HepG2 (cell line): ENCODE measurements at regions not wholly inside any gene's neighbourhood (a gene's known extent, or its start where the extent isn't known, plus 50 kb on each side); places are given as distances from the start of the nearest gene placed in this dataset.

Experiments used
- ATAC-seq: fragments of 200-7000 bp; cut with Tn5 transposase; 3 replicates; pipeline ENCODE4 v1.9.1; 2020; ENCODE audit warnings: mild to moderate bottlenecking, moderate library complexity
- BruUV-seq: library from RNA; stranded (reverse); fragments of 400-500 nt; replicated peaks from 2 replicates; lab custom pipeline; 2021; lab: Mats Ljungman, UMichigan
- CTCF ChIA-PET: fragments of 300-600 bp; formaldehyde crosslinking; extraction: SDS; loops from one replicate; lab custom pipeline; 2021; ENCODE audit warnings: low total read pairs, inconsistent platforms, low intra/inter-chr PET ratio; lab: Yijun Ruan, JAX
- POLR2A ChIA-PET: fragments of 350-600 bp; sonication (Branson Sonifier 250); formaldehyde crosslinking; loops from one replicate; lab custom pipeline; 2020; ENCODE audit warnings: antibody characterized with exemption, inconsistent platforms; lab: Yijun Ruan, JAX
- DNase-seq: peaks from one replicate; pipeline ENCODE4 v3.0.0-alpha.2; 2015; ENCODE audit warnings: low spot score
- FAIRE-seq: peaks from 3 replicates; lab custom pipeline; 2011; peaks lifted over from hg19 to GRCh38; lab: Jason Lieb, UNC
- H2AFZ ChIP-seq: one replicate; pipeline ENCODE4 v1.6.1; 2011; ENCODE audit warnings: low read length, inconsistent platforms
- H3K27ac ChIP-seq: fragments of 300-600 bp; 3 replicates; pipeline ENCODE4 v1.8.0; 2011; ENCODE audit warnings: mixed run types, mild to moderate bottlenecking, mixed read lengths, low read length, inconsistent platforms; ENCODE audit not compliant: insufficient read depth; ENCODE audit errors: extremely low read length
- H3K27me3 ChIP-seq, 2 experiments: fragments of 200-600 bp in 1 of 2; 2 replicates in 1 of 2; 3 replicates in 1 of 2; pipeline versions ENCODE4 v1.6.0 to v1.8.0; 2011; ENCODE audit warnings: low read length in 2 of 2, mild to moderate bottlenecking in 2 of 2, moderate library complexity in 2 of 2, inconsistent platforms in 1 of 2; ENCODE audit not compliant: insufficient read depth in 2 of 2, control insufficient read depth in 1 of 2
- H3K36me3 ChIP-seq, 2 experiments: fragments of 200-600 bp in 1 of 2; replicated peaks in 1 of 2; 2 replicates in 1 of 2; 3 replicates in 1 of 2; pipeline versions ENCODE4 v1.5.1 to v1.8.0; 2011; ENCODE audit warnings: low read length in 2 of 2, inconsistent platforms in 1 of 2; ENCODE audit not compliant: insufficient read depth in 2 of 2, control insufficient read depth in 1 of 2
- H3K4me1 ChIP-seq: 2 replicates; pipeline ENCODE4 v1.5.1; 2012; ENCODE audit warnings: low read length, inconsistent platforms; ENCODE audit not compliant: insufficient read depth
- H3K4me2 ChIP-seq: 2 replicates; pipeline ENCODE4 v1.6.0; 2011; ENCODE audit warnings: low read depth, low read length, inconsistent platforms
- H3K4me3 ChIP-seq, 3 experiments: fragments of 200-600 bp in 1 of 3; sonication (generic), shearing (Covaris generic) in 1 of 3; replicated peaks in 1 of 3; 2 replicates each; pipeline ENCODE4 v1.5.1; 2011 to 2016; ENCODE audit warnings: low read length in 3 of 3, inconsistent platforms in 2 of 3, low read depth in 2 of 3, mild to moderate bottlenecking in 2 of 3, control low read depth in 1 of 3, mixed read lengths in 1 of 3; ENCODE audit not compliant: insufficient read depth in 1 of 3
- H3K79me2 ChIP-seq: one replicate; pipeline ENCODE4 v1.6.1; 2011; ENCODE audit warnings: low read length, inconsistent platforms; ENCODE audit not compliant: insufficient read depth
- H3K9ac ChIP-seq: 2 replicates; pipeline ENCODE4 v1.6.0; 2011; ENCODE audit warnings: mild to moderate bottlenecking, low read depth, low read length, inconsistent platforms; ENCODE audit not compliant: insufficient read depth
- H3K9me3 ChIP-seq: 2 replicates; pipeline ENCODE4 v1.5.1; 2012; ENCODE audit warnings: mild to moderate bottlenecking, low read length
- H4K20me1 ChIP-seq: 2 replicates; pipeline ENCODE4 v1.6.0; 2011; ENCODE audit warnings: inconsistent platforms, mild to moderate bottlenecking, low read length, moderate library complexity; ENCODE audit not compliant: insufficient read depth
- HHEX ChIP-seq: IDR thresholded peaks from 2 replicates; pipeline ENCODE4 v1.6.1; 2016; ENCODE audit warnings: control low read depth
- MED8 ChIP-seq: sonication (generic); formaldehyde crosslinking; IDR thresholded peaks from 2 replicates; pipeline ENCODE4 v1.8.1; 2023; ENCODE audit warnings: mild to moderate bottlenecking, missing genetic modification reagents; ENCODE audit not compliant: insufficient replicate concordance
- ZFAT ChIP-seq: sonication (generic); formaldehyde crosslinking; conservative IDR thresholded peaks from 2 replicates; pipeline ENCODE4 v1.8.1; 2023; ENCODE audit warnings: missing genetic modification reagents, inconsistent platforms
- ZNF101 ChIP-seq: sonication (generic); formaldehyde crosslinking; IDR thresholded peaks from 2 replicates; pipeline ENCODE4 v1.4.0; 2020; ENCODE audit warnings: mild to moderate bottlenecking, low read depth, missing genetic modification reagents, borderline replicate concordance
- ZNF75D ChIP-seq: sonication (generic); formaldehyde crosslinking; IDR thresholded peaks from 2 replicates; pipeline ENCODE4 v1.8.1; 2023; ENCODE audit warnings: missing genetic modification reagents, mild to moderate bottlenecking, borderline replicate concordance
- WGBS: methylation state at CpG from one replicate; pipeline ENCODE4 v1.1.6; 2017; ENCODE audit warnings: low lambda C conversion rate; 5-methylcytosine and 5-hydroxymethylcytosine counted together
- in situ Hi-C: cut with HindIII; loops from 2 replicates; pipeline ENCODE4 v1.10.0; 2017; ENCODE audit warnings: low pct_unique_long_range_greater_than_20kb; ENCODE audit not compliant: extremely low pct_ligation_motif_present
- intact Hi-C: fragments of 100-400 bp; cut with micrococcal nuclease; formaldehyde crosslinking; loops from one replicate; pipeline ENCODE4 v1.10.0; 2022; ENCODE audit not compliant: unreplicated experiment
- TF ChIP-seq, protein P1 (sequence below): sonication (generic); formaldehyde crosslinking; IDR thresholded peaks from 2 replicates; pipeline ENCODE4 v1.5.1; 2020; ENCODE audit warnings: mild to moderate bottlenecking, missing genetic modification reagents
- TF ChIP-seq, protein P2 (sequence below): IDR thresholded peaks from 2 replicates; pipeline ENCODE4 v1.6.1; 2018; ENCODE audit warnings: missing genetic modification reagents, mild to moderate bottlenecking, missing compliant biosample characterization
- TF ChIP-seq, protein P3 (sequence below): sonication (generic); formaldehyde crosslinking; IDR thresholded peaks from 2 replicates; pipeline ENCODE4 v1.8.0; 2023; ENCODE audit warnings: mild to moderate bottlenecking, missing genetic modification reagents

DNA sequence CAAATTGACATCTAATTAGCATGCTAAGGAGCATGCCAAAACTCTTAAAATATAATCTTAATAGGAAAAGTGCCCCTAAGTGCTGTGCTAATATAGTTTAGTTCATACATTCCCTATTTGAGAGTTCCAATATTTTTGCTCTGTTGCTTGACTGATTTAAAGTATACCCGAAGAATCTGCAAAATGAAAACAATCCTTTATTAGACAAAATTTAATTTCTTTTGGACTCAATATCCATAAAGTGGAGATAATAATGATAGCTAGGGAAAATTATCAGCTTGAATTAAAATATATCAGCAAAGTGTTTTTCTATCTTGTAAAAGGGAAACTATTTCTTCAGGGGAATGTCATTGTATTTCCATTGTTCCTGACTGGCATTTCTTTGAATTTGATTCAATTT is 196.0 kb upstream of the NPY2R start:
- Histone ChIP-seq H4K20me1 (no peaks in the 10 kb centered on the region), H3K27me3 (no peaks in the 10 kb centered on the region), H3K4me1 (no peaks in the 10 kb centered on the region), H2AFZ (no peak overlapping the region), H3K36me3 (no peaks in the 10 kb centered on the region), H3K79me2 (no peaks in the 10 kb centered on the region), H3K9me3 (no peaks in the 10 kb centered on the region), H3K4me3 (no peak overlapping the region), H3K27ac (no peak overlapping the region), H3K4me2 (no peak overlapping the region), H3K9ac (no peak overlapping the region)
- in situ Hi-C loops, result no loop called here
- ChIA-PET POLR2A (no interaction called here), CTCF (no interaction called here)
- DNase-seq, result no peak
- intact Hi-C loops, result no loop called here
- TF ChIP-seq, protein P1, sequence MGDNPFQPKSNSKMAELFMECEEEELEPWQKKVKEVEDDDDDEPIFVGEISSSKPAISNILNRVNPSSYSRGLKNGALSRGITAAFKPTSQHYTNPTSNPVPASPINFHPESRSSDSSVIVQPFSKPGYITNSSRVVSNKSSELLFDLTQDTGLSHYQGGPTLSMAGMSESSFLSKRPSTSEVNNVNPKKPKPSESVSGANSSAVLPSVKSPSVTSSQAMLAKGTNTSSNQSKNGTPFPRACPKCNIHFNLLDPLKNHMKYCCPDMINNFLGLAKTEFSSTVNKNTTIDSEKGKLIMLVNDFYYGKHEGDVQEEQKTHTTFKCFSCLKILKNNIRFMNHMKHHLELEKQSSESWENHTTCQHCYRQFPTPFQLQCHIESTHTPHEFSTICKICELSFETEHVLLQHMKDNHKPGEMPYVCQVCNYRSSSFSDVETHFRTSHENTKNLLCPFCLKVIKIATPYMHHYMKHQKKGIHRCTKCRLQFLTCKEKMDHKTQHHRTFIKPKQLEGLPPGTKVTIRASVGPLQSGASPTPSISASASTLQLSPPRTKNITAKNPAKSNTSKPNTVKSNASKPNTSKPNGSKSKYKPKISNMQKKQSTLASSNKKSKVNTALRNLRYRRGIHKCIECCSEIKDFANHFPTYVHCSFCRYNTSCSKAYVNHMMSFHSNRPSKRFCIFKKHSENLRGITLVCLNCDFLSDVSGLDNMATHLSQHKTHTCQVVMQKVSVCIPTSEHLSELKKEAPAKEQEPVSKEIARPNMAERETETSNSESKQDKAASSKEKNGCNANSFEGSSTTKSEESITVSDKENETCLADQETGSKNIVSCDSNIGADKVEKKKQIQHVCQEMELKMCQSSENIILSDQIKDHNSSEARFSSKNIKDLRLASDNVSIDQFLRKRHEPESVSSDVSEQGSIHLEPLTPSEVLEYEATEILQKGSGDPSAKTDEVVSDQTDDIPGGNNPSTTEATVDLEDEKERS (CRISPR knock-in tag), result no peak
- no peak for TF ChIP-seq ZFAT
- FAIRE-seq, result no peak
- no TSS peak for BruUV-seq
- WGBS, result 0% methylated on average over 1 of the region's 1 CpG
- ATAC-seq, result no peak

DNA sequence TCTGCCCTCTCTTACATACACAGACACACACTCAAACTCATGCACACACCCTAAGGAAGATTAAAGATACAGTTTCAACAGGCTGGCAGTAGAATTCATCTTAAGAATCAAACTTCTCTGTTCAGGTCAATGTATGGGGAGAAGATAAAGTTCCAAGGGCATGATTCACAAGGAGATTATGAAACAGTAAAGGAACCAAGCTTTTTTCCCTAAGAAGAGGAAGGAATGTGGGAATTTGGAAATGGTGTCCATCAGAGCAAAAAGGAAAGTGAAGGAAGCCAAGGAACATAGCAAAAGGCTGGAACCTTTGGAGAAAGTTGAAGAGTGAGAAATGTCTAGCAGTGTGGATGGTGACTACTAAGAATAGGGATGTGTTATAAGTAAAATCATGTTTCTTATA is 191.0 kb upstream of the NPY2R start:
- no TSS peak for BruUV-seq
- H3K27me3 ChIP-seq, result no peaks in the 10 kb centered on the region
- no peaks in the 10 kb centered on the region for H3K4me1 ChIP-seq

More for the DNA sequence above, 191.0 kb upstream of the NPY2R start:
- H3K36me3 ChIP-seq, result no peaks in the 10 kb centered on the region
- H3K4me2 ChIP-seq, result no peak overlapping the region
- no peaks in the 10 kb centered on the region for H3K79me2 ChIP-seq
- no peak overlapping the region for H3K27ac ChIP-seq
- H2AFZ ChIP-seq, result no peak overlapping the region
- H4K20me1 ChIP-seq, result no peaks in the 10 kb centered on the region
- H3K9ac ChIP-seq, result no peak overlapping the region
- ATAC-seq (no peak), FAIRE-seq (no peak), DNase-seq (no peak)
- no peak overlapping the region for H3K4me3 ChIP-seq
- TF ChIP-seq, protein P2, sequence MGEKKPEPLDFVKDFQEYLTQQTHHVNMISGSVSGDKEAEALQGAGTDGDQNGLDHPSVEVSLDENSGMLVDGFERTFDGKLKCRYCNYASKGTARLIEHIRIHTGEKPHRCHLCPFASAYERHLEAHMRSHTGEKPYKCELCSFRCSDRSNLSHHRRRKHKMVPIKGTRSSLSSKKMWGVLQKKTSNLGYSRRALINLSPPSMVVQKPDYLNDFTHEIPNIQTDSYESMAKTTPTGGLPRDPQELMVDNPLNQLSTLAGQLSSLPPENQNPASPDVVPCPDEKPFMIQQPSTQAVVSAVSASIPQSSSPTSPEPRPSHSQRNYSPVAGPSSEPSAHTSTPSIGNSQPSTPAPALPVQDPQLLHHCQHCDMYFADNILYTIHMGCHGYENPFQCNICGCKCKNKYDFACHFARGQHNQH, result no peak
- TF ChIP-seq MED8 (CRISPR knock-in tag) (no peak), ZNF75D (no peak), ZNF101 (CRISPR knock-in tag) (no peak), HHEX (CRISPR knock-in tag) (no peak)
- TF ChIP-seq, protein P3, sequence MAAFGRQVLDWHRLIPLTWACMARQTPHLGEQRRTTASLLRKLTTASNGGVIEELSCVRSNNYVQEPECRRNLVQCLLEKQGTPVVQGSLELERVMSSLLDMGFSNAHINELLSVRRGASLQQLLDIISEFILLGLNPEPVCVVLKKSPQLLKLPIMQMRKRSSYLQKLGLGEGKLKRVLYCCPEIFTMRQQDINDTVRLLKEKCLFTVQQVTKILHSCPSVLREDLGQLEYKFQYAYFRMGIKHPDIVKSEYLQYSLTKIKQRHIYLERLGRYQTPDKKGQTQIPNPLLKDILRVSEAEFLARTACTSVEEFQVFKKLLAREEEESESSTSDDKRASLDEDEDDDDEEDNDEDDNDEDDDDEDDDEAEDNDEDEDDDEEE (CRISPR knock-in tag), result no peak
- in situ Hi-C loops, result no loop called here
- H3K9me3 ChIP-seq, result no peaks in the 10 kb centered on the region
- intact Hi-C loops, result no loop called here
- CTCF ChIA-PET, result no interaction called here
- POLR2A ChIA-PET, result no interaction called here
